AG09319 (cell line): ENCODE measurements at regions not wholly inside any gene's neighbourhood (a gene's known extent, or its start where the extent isn't known, plus 50 kb on each side); places are given as distances from the start of the nearest gene placed in this dataset.
"Not testable (repeated sequence)": the region's sequence is repeated elsewhere in the genome, so short reads cannot be mapped to it uniquely, and the experiment has no call there.

Experiments used
- DNase-seq: peaks from one replicate; pipeline ENCODE4 v3.0.0-alpha.2; 2010; ENCODE audit warnings: low read depth; ENCODE audit errors: extremely low read depth
- CTCF ChIP-seq: IDR thresholded peaks from 2 replicates; pipeline ENCODE4 v1.5.1; 2011; ENCODE audit warnings: low read depth, mild to moderate bottlenecking, inconsistent platforms, low read length, moderate library complexity

DNA sequence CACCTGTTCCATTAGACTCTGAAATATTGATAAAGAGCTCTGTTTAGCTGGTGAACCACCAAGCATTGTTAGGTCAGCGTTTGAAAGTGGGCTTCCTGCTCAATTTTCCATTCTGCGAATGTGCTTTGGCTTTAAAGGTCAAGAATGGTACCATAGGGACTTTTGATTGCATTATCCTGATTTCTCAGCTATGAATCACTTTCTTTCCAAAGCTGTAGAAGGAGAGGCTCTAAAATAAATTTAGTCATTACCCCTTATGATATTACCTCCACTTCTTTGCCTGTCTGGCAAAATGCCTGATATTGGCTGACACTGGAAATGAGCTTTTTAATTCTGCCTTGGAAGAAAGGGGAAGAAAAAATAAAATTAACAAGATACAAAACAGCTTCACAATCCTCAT is 237.2 kb upstream of the CTNND2 start:
- no peak for TF ChIP-seq CTCF
- no peak for DNase-seq

- no peak for DNase-seq
- no peak for TF ChIP-seq CTCF
These were observed 229.3 kb upstream of the CTNND2 start for GRCh38 chr5:12133520-12133919.

- DNase-seq: not testable (repeated sequence)
These were observed 226.8 kb upstream of the CTNND2 start for GRCh38 chr5:12131020-12131419.

- no peak for DNase-seq
- no peak for TF ChIP-seq CTCF
These were observed 221.6 kb upstream of the CTNND2 start for GRCh38 chr5:12125895-12126294.

DNA sequence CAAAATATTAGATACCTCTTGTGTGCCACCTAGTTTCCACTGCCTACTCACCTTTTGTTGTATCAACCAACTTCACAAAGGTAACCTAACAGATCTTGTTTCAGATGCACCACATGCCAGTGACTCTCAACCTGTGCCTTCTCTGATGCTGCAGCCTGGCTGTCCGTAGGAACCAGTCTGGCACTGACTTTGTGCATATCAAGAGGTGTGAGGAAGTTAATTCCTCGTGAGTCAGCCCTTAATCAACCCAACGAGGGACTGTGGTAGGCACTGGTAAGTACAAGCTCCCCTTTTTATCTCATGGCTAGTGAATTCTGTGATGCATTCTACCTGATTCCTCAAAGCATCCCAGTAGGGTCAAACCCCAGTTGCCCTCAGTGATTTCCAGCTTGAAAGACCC is 215.4 kb upstream of the CTNND2 start:
- no peak for TF ChIP-seq CTCF

DNA sequence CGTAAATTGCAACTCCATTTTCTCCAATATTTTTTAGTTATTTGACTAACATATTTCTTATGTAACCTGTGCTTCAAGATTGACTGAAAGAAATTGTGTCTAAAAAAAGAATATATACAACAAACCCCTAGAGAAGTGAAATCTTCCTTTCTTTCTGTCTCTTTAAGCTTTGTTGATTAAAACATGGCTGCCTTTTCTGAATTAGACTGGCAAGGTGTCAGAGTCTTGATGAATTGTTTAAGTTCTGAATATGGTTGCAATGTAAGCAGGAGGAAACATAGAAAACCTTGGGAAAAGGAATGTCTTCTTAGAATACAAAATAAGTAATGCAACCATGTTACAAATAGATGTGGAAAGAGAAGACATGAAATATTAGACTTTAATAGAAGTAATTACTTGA is 209.8 kb upstream of the CTNND2 start:
- DNase-seq: no peak
- TF ChIP-seq CTCF: no peak

More for the DNA sequence above, 215.4 kb upstream of the CTNND2 start:
- DNase-seq: no peak

GRCh38 chr5:12113062-12113461 is 208.8 kb upstream of the CTNND2 start:
- no peak for DNase-seq
- no peak for TF ChIP-seq CTCF

GRCh38 chr5:12111261-12111660 is 207.0 kb upstream of the CTNND2 start:
- DNase-seq: no peak
- no peak for TF ChIP-seq CTCF
